GM23338 (cell line): ENCODE measurements at regions not wholly inside any gene's neighbourhood (a gene's known extent, or its start where the extent isn't known, plus 50 kb on each side); places are given as distances from the start of the nearest gene placed in this dataset.

Experiments
- CREB1 ChIP-seq: fragments of 250-450 bp; sonication (Bioruptor Pico); IDR thresholded peaks from 2 replicates; pipeline ENCODE4 v1.5.0; 2020; ENCODE audit warnings: low read depth, mild to moderate bottlenecking, moderate library complexity
- CTCF ChIP-seq, 2 experiments: fragments of 200-600 bp in 1 of 2; sonication (generic) in 1 of 2; conservative IDR thresholded peaks; 2 replicates each; pipeline versions ENCODE4 v1.5.1 to v1.6.1; 2016 to 2017; ENCODE audit warnings: antibody characterized with exemption in 2 of 2, low read depth in 2 of 2, mild to moderate bottlenecking in 2 of 2, moderate library complexity in 1 of 2
- ETS1 ChIP-seq: IDR thresholded peaks from 2 replicates; pipeline ENCODE4 v1.6.1; 2016; ENCODE audit warnings: antibody characterized with exemption
- EZH2 ChIP-seq: fragments of 200-600 bp; sonication (generic); IDR thresholded peaks from one replicate; pipeline ENCODE4 v1.8.0; 2017; ENCODE audit warnings: antibody characterized with exemption, mild to moderate bottlenecking, low read depth; ENCODE audit not compliant: unreplicated experiment
- EZH2phosphoT487 ChIP-seq: fragments of 200-600 bp; sonication (generic); IDR thresholded peaks from one replicate; pipeline ENCODE4 v1.8.1; 2018; ENCODE audit warnings: antibody characterized with exemption; ENCODE audit not compliant: unreplicated experiment
- JUNB ChIP-seq: IDR thresholded peaks from one replicate; pipeline ENCODE4 v1.6.1; 2016; ENCODE audit warnings: antibody characterized with exemption; ENCODE audit not compliant: unreplicated experiment
- NANOG ChIP-seq: IDR thresholded peaks from 2 replicates; pipeline ENCODE4 v1.6.1; 2016; ENCODE audit warnings: antibody characterized with exemption, borderline replicate concordance
- POLR2AphosphoS5 ChIP-seq: IDR thresholded peaks from 2 replicates; pipeline ENCODE4 v1.6.1; 2016; ENCODE audit warnings: antibody characterized with exemption, low read depth
- REST ChIP-seq: IDR thresholded peaks from one replicate; pipeline ENCODE4 v1.6.1; 2018; ENCODE audit warnings: antibody characterized with exemption; ENCODE audit not compliant: unreplicated experiment
- ZNF114 ChIP-seq: fragments of 250-450 bp; sonication (Bioruptor Pico); IDR thresholded peaks from 2 replicates; pipeline ENCODE4 v1.5.0; 2020; ENCODE audit warnings: mild to moderate bottlenecking, moderate library complexity
- ZNF331 ChIP-seq: fragments of 250-450 bp; sonication (Bioruptor Pico); IDR thresholded peaks from 2 replicates; pipeline ENCODE4 v1.5.0; 2020; ENCODE audit warnings: low read depth, mild to moderate bottlenecking, moderate library complexity

- TF ChIP-seq CTCF (conservative IDR thresholded peaks at IDR 0.05; ENCODE audit: low read depth in 2 of 2) (no peak), POLR2AphosphoS5 (no peak), EZH2 (no peak), REST (no peak), JUNB (no peak), EZH2phosphoT487 (no peak), ZNF114 (CRISPR knock-in tag) (no peak), ZNF331 (CRISPR knock-in tag) (no peak), CREB1 (no peak), NANOG (no peak), ETS1 (no peak)
Measured at GRCh38 chr3:182716114-182716688, 77.1 kb upstream of the ATP11B start.
